ENCODE measurements at regions not wholly inside any gene's neighbourhood (a gene's known extent, or its start where the extent isn't known, plus 50 kb on each side); places are given as distances from the start of the nearest gene placed in this dataset.
"Not testable (repeated sequence)": the region's sequence is repeated elsewhere in the genome, so short reads cannot be mapped to it uniquely, and the experiment has no call there.

DNA sequence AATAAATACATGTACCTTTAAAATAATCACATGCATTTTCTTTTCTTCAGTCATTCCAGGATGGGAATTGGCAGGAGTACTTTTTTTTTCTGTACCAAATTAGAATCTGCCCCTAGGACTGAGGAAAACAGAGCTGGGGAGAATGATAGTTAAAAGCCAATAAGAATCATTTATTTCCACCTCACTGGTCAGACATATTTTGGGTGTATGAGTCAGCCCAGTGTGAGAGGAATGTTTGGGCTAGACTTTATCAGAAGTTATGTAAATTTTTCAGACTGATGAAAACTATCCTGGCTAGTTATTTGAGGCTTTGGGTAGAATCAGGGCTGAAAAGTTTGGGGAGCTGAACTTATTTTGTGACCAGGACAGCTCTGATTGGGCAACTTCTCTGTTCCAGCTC is 303.1 kb upstream of the NPSR1 start:
- no peak overlapping the region for H3K4me3 ChIP-seq
- H3K27ac ChIP-seq: peak overlapping the region; percentile 3 to 65

DNA sequence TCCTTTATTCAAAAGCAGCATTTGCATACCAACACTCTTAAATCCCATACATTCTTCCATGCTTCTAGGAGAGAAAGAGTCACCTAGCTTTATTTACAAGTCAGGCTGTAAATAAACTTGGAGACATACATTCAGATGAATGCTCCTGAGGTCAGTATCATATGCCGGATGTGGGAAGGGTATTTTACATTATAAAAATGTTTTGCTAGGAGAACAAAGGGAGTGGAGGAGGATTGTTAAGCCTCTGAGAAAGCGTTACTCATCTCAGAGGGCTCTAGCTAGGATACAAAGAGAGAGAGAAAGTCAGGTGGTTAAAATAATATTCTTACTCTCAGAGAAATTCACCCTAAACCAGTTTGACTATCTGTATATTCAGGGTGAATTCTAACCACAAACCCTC is 300.9 kb upstream of the NPSR1 start:
- Histone ChIP-seq H3K4me3 (no peak overlapping the region), H3K27ac (no peak overlapping the region)
- TF ChIP-seq, protein P1, sequence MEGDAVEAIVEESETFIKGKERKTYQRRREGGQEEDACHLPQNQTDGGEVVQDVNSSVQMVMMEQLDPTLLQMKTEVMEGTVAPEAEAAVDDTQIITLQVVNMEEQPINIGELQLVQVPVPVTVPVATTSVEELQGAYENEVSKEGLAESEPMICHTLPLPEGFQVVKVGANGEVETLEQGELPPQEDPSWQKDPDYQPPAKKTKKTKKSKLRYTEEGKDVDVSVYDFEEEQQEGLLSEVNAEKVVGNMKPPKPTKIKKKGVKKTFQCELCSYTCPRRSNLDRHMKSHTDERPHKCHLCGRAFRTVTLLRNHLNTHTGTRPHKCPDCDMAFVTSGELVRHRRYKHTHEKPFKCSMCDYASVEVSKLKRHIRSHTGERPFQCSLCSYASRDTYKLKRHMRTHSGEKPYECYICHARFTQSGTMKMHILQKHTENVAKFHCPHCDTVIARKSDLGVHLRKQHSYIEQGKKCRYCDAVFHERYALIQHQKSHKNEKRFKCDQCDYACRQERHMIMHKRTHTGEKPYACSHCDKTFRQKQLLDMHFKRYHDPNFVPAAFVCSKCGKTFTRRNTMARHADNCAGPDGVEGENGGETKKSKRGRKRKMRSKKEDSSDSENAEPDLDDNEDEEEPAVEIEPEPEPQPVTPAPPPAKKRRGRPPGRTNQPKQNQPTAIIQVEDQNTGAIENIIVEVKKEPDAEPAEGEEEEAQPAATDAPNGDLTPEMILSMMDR (IDR thresholded peaks at IDR 0.05): no peak
- no peak for DNase-seq (ENCODE audit: low spot score)

More for the DNA sequence above, 303.1 kb upstream of the NPSR1 start:
- no peak for DNase-seq (ENCODE audit: low spot score)
- TF ChIP-seq, protein P1 (IDR thresholded peaks at IDR 0.05): no peak

DNA sequence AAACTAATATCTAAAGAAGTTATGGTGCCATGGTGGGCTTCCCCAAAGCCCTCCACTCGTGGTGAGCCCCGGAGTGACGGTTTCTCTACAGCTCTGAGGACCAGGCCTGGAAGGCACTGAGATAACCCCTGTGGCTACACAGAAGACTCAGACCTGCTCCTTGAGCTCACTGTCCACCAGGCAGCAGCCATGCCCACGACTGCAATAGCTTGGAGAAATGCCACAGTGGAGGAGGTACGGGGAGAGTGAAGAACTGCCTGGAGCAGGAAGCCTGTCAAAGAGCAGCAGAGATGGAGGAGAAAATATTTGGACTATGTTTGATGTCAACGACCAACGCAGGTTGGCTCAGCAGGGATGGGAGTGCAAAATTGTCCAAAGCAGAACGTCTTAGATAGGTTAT is 300.1 kb upstream of the NPSR1 start:
- Histone ChIP-seq H3K4me3 (no peak overlapping the region), H3K27ac (no peak overlapping the region)
- no peak for DNase-seq (ENCODE audit: low spot score)
- TF ChIP-seq, protein P1 (IDR thresholded peaks at IDR 0.05): no peak

DNA sequence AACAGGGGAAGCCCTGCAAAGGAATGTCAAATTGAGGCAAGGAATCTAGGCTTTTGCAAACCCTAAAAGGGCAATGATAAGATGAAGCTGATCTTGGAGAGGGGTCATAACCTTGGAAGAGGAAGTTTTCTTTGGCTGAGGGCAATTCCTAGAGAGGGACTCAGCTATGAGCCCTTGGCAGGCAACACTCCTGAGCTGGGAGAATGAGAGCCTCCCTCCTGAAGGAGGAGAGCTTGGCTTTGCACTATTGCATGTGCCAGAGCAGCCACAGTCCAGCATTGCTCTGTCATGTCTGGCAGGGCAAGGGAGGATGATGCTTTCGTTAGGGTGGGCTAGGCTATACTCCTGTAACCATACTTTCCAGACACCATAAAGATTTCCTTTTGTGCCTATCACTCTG is 299.4 kb upstream of the NPSR1 start:
- H3K27ac ChIP-seq; H3K4me3 ChIP-seq; DNase-seq (ENCODE audit: low spot score): not testable (repeated sequence)

DNA sequence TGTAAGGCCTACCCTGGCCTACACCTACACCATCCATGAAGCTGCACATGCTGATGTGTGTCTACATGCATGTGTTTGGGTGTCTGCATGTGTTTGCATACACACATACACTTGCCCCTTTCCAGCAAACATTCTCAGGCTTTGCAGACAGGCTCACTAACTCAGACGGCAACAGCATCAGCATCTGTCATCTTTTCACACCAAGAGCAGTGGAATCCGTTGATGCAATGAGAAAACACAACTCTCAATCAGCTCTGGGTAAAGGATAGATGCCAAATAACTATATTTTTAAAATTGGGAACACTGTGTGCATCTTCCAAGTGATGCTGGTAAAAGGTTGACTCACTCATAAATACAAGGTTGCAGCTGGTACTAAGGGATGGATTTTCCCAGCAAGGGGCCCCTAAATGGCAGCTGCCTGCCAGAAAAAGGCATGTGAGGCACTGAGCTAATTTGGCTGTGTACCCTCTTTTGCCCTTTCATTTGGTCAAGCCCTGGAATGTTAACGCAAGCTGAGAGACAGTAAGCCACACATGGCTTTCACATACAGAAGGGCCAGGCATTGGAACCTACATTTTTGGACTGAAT is 296.3 kb upstream of the NPSR1 start:
- TF ChIP-seq, protein P1 (IDR thresholded peaks at IDR 0.05): no peak
- no peak overlapping the region for H3K4me3 ChIP-seq
- no peak overlapping the region for H3K27ac ChIP-seq
- no peak for DNase-seq (ENCODE audit: low spot score)

DNA sequence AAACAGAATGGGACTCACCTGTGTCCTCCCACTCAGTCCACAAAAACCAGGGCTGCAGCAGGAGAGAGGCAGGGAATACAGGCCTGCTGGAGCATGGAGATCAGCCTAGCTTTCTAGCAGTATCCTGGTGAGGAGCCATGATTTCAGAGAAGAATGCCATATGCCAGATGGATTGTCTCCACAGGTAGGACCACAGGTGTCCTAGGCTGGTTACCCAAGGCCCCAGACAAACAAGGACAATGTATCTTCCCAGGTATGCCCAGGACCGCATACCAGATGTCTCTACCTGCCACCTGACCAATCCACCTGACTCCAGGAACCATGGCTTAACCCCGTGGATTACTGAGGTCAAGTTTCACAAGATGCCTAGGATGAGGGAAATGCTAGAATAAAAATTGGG is 295.4 kb upstream of the NPSR1 start:
- no peak overlapping the region for H3K4me3 ChIP-seq
- TF ChIP-seq, protein P1 (IDR thresholded peaks at IDR 0.05): no peak
- no peak for DNase-seq (ENCODE audit: low spot score)
- no peak overlapping the region for H3K27ac ChIP-seq

DNA sequence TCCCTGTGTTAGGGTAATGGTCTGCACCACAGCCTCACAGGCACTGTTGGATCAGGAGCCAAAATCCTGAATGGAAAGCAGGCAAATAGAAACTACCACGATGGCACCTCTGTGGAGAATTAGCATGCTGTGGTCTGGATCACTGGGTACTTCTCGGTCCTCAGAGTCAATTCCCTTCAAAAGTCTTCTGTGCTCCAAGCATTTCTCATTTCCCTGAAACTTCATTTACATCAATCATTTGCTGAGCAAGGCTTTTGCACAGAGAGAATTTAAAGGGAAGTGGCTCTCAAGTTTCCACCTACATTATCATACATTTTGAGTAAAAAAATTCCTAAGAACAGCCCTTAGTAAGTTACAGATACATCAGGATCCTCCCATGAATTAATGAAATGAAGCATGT is 293.9 kb upstream of the NPSR1 start:
- no peak for DNase-seq (ENCODE audit: low spot score)
- Histone ChIP-seq H3K4me3 (no peak overlapping the region), H3K27ac (no peak overlapping the region)
- TF ChIP-seq, protein P1 (IDR thresholded peaks at IDR 0.05): no peak

DNA sequence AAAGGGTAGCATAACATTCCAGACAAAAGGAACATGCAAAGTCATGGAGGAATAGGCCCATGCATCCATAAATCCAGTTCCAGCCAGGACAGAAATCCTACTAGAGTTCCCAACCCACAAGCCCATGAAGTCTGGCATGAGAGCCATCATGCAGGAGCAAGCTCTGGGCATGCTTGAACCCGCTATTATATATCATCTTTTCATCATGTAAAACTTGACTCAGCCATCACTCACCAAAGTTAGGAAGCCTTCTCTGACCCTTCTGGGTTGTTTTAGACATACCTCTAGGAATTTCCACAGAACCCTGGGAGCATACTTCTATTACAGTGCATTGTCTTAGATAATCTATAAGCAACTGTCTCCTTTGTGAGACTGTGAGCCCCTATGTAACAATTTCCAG is 293.0 kb upstream of the NPSR1 start:
- no peak overlapping the region for H3K27ac ChIP-seq
- TF ChIP-seq, protein P1 (IDR thresholded peaks at IDR 0.05): no peak
- DNase-seq (ENCODE audit: low spot score): no peak
- no peak overlapping the region for H3K4me3 ChIP-seq
